Activated CD8-positive, alpha-beta T cell treated with anti-CD3 and anti-CD28 coated beads, Interleukin-2, amount 10 ng/mL, durations not matched to agents 7 days and 5 days (primary cell): ENCODE measurements at regions not wholly inside any gene's neighbourhood (a gene's known extent, or its start where the extent isn't known, plus 50 kb on each side); places are given as distances from the start of the nearest gene placed in this dataset.

Source experiments
- ATAC-seq: fragments of 150-1000 bp; cut with Tn5 transposase; one replicate; pipeline ENCODE4 v1.10.0; 2021; ENCODE audit warnings: moderate library complexity
- CTCF ChIA-PET: fragments of 350-600 bp; sonication (Branson Sonifier 250); formaldehyde crosslinking; loops from one replicate; lab custom pipeline; 2021; ENCODE audit warnings: antibody characterized with exemption; lab: Charles Lee
- POLR2A ChIA-PET: fragments of 350-600 bp; sonication (Branson Sonifier 250); formaldehyde crosslinking; loops from one replicate; lab custom pipeline; 2021; ENCODE audit warnings: antibody characterized with exemption; lab: Charles Lee
- DNase-seq: peaks from one replicate; pipeline ENCODE4 v3.0.0-alpha.2; 2020
- H3K27ac Mint-ChIP-seq: one replicate; pipeline ENCODE4 v1.8.0; 2021; ENCODE audit warnings: mild to moderate bottlenecking, mixed read lengths
- H3K27me3 Mint-ChIP-seq: one replicate; pipeline ENCODE4 v1.8.0; 2021; ENCODE audit warnings: low read depth, mixed read lengths
- H3K36me3 Mint-ChIP-seq: one replicate; pipeline ENCODE4 v1.8.0; 2021; ENCODE audit warnings: low read depth, mixed read lengths
- H3K4me1 Mint-ChIP-seq: one replicate; pipeline ENCODE4 v1.8.0; 2021; ENCODE audit warnings: low read depth, mixed read lengths
- H3K4me3 Mint-ChIP-seq: one replicate; pipeline ENCODE4 v1.8.0; 2021; ENCODE audit warnings: mild to moderate bottlenecking, mixed read lengths
- H3K9me3 Mint-ChIP-seq: one replicate; pipeline ENCODE4 v1.8.0; 2022; ENCODE audit warnings: mixed read lengths; ENCODE audit not compliant: insufficient read depth

GRCh38 chr2:240248721-240249422 is 108.4 kb upstream of the OTOS start:
- ATAC-seq, result no peak
- Mint-ChIP-seq H3K4me1 (no peaks in the 10 kb centered on the region), H3K4me3 (no peak overlapping the region), H3K9me3 (no peaks in the 10 kb centered on the region), H3K36me3 (no peaks in the 10 kb centered on the region), H3K27ac (no peak overlapping the region), H3K27me3 (no peaks in the 10 kb centered on the region)
- ChIA-PET CTCF (no interaction called here), POLR2A (no interaction called here)
- peak; percentile 13 for DNase-seq

GRCh38 chr2:240249423-240250149 is 109.1 kb upstream of the OTOS start:
- DNase-seq, result peak; percentile 13
- CTCF ChIA-PET, result no interaction called here
- ATAC-seq, result no peak

GRCh38 chr2:240250150-240250984 is 109.9 kb upstream of the OTOS start:
- no peak for ATAC-seq
- no peaks in the 10 kb centered on the region for H3K27me3 Mint-ChIP-seq
- peak; percentile 16 for DNase-seq
- ChIA-PET POLR2A (no interaction called here), CTCF (no interaction called here)
- no peaks in the 10 kb centered on the region for H3K9me3 Mint-ChIP-seq
- no peaks in the 10 kb centered on the region for H3K4me1 Mint-ChIP-seq
- no peaks in the 10 kb centered on the region for H3K36me3 Mint-ChIP-seq
- H3K4me3 Mint-ChIP-seq, result no peak overlapping the region
- H3K27ac Mint-ChIP-seq, result no peak overlapping the region

More at GRCh38 chr2:240249423-240250149, 109.1 kb upstream of the OTOS start:
- POLR2A ChIA-PET, result no interaction called here
- Mint-ChIP-seq H3K27me3 (no peaks in the 10 kb centered on the region), H3K4me3 (no peak overlapping the region), H3K36me3 (no peaks in the 10 kb centered on the region), H3K4me1 (no peaks in the 10 kb centered on the region), H3K27ac (no peak overlapping the region), H3K9me3 (no peaks in the 10 kb centered on the region)

- no peak for ATAC-seq
- no peaks in the 10 kb centered on the region for H3K9me3 Mint-ChIP-seq
- no peaks in the 10 kb centered on the region for H3K36me3 Mint-ChIP-seq
- H3K4me3 Mint-ChIP-seq, result no peak overlapping the region
- H3K27me3 Mint-ChIP-seq, result no peaks in the 10 kb centered on the region
- DNase-seq, result peak; percentile 20
- H3K4me1 Mint-ChIP-seq, result no peaks in the 10 kb centered on the region
- H3K27ac Mint-ChIP-seq, result no peak overlapping the region
- ChIA-PET POLR2A (no interaction called here), CTCF (no interaction called here)
These were observed 110.8 kb upstream of the OTOS start for GRCh38 chr2:240250985-240251847.

DNA sequence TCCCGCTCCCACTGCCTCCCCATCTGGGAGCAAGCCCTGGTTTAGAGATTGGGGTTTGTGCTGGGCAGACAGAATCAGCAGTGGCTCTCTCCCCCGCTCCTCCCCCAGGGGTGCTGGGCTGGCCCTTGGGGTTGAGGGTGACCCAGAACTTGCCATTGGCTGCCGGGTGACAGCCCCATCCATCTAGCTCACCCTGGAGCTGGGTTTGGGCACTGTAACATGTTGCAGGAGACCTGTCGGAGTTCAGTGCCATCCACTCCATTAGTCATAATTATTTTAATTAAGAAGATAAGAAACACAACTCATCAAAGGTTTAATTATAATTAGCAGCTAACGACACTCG is 111.4 kb upstream of the OTOS start:
- Mint-ChIP-seq H3K27me3 (no peaks in the 10 kb centered on the region), H3K36me3 (no peaks in the 10 kb centered on the region), H3K4me3 (no peak overlapping the region), H3K4me1 (no peaks in the 10 kb centered on the region), H3K9me3 (no peaks in the 10 kb centered on the region), H3K27ac (no peak overlapping the region)
- no peak for ATAC-seq
- ChIA-PET CTCF (no interaction called here), POLR2A (no interaction called here)
- no peak for DNase-seq

DNA sequence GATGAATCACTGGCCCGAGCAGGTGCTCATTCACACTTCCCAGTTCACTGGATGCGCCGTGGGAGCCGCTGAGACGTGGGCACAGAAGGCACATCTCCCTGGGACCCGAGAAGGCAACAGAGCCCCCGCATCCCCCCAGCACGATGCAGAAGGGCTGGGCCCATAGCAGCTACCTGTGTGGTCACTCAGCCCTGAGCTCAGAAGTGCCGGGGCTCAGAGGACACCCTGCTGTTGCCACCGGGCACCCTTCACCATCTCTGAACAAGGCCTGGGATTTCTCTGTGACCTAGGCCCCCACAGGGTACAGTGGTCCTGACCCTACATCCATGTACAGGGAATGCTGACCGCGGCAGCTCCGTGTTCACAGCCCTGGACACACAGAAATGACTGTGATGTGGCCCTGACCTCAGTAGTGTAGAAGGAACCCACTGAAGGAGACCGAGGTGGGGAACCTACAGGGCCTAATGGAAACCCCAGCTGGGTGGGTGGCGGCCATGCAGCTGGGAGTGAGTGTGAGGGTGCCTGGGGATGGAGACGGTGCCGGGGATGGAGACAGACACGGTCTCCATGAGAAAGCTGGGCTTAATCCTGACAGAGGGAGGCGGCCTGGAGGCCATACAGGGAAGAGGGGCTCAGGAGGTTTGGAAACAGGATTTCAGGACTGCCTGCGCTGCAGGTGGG is 111.9 kb upstream of the OTOS start:
- CTCF ChIA-PET, result no interaction called here
- POLR2A ChIA-PET, result no interaction called here
- no peaks in the 10 kb centered on the region for H3K27me3 Mint-ChIP-seq
- DNase-seq (peak; percentile 13), ATAC-seq (no peak)
- H3K9me3 Mint-ChIP-seq, result no peaks in the 10 kb centered on the region
- H3K27ac Mint-ChIP-seq, result no peak overlapping the region
- H3K4me1 Mint-ChIP-seq, result no peaks in the 10 kb centered on the region
- H3K4me3 Mint-ChIP-seq, result no peak overlapping the region
- H3K36me3 Mint-ChIP-seq, result no peaks in the 10 kb centered on the region

DNA sequence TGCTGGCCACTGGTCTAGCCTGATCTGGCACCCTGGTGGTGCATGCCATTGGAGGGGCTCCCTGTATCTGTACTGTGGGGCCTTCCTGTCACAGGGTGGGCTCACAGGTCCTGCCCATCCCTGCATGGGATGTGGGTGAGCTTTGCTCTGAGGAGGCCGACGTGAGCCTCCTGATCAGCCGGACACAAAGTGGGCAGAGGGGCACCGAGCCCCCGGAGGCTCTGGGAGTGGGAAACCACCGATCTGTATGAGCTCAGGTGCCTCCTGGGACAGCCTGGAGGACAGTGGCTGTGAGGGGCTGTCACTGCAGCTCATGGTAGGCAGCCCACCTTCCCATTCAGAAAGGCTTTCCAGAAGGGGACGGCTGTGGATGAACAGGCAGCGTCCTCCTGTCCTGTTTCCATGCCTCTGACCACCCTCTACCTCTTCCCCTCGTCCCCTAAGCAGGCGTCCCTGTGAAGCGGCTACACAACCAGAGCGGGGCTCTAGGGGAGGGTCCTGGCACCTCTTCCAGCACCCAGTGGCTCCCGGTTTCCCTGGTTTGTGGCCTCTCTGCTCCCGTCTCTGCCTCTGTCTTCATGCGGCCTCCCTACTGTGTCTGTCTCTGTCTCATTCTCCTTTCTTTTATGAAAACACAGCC is 112.5 kb upstream of the OTOS start:
- POLR2A ChIA-PET, result no interaction called here
- H3K4me1 Mint-ChIP-seq, result no peaks in the 10 kb centered on the region
- ATAC-seq (no peak), DNase-seq (peak; percentile 14)
- no peak overlapping the region for H3K4me3 Mint-ChIP-seq
- H3K27ac Mint-ChIP-seq, result no peak overlapping the region
- no peaks in the 10 kb centered on the region for H3K36me3 Mint-ChIP-seq
- no peaks in the 10 kb centered on the region for H3K9me3 Mint-ChIP-seq
- H3K27me3 Mint-ChIP-seq, result no peaks in the 10 kb centered on the region
- CTCF ChIA-PET, result no interaction called here

GRCh38 chr2:240253583-240254145 is 113.2 kb upstream of the OTOS start:
- POLR2A ChIA-PET, result interaction anchor here (0.7 kb wide), 1 partner anchor 94 kb away, joined by 3 read pairs; no protein-coding TSS in a partner anchor
- Mint-ChIP-seq H3K27me3 (no peaks in the 10 kb centered on the region), H3K4me3 (no peak overlapping the region), H3K9me3 (no peaks in the 10 kb centered on the region), H3K36me3 (no peaks in the 10 kb centered on the region), H3K27ac (no peak overlapping the region), H3K4me1 (no peaks in the 10 kb centered on the region)
- DNase-seq (peak; percentile 14), ATAC-seq (no peak)
- CTCF ChIA-PET, result no interaction called here

DNA sequence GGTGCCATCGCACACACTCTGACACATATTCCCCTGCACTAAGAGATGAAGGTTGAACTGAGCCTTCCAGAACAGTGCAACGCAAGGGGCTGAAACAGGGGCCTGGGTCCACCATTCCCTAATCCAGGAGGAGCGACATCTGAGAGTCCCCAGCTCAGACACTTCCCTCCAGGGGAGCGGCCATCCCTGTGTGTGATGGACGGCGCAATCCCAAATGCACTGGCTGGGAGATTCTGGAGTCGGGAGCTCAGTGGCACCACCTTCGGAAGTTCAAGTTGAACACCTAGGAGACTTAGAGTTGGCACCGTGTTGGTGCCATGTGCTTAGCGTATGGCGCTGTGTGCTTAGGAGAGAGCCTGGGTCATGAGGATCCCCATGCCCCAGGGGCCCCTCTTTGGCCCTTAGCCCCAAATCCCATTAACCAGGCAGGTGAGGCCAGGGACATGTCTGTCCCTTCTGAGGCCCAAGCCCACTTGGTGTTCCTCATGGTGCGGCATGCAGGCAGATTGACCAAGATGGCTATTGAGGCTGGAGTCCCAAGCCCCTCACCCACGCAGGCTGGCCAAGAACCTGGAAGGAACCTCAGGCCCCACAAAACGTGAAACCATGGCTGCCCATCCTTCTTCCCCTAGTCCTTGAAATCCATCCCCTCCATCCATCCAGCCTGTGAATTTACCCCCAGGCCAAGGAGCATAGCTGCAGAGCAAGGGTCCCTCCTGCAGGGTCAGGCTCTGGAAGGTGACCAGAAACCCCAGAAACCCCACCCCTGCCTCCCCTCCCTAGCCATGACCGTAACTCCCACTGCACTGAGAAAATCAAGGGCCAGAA is 114.1 kb upstream of the OTOS start:
- no peaks in the 10 kb centered on the region for H3K27me3 Mint-ChIP-seq
- no peak overlapping the region for H3K27ac Mint-ChIP-seq
- CTCF ChIA-PET, result no interaction called here
- H3K4me1 Mint-ChIP-seq, result no peaks in the 10 kb centered on the region
- POLR2A ChIA-PET, result no interaction called here
- peak; percentile 7 for DNase-seq
- no peaks in the 10 kb centered on the region for H3K36me3 Mint-ChIP-seq
- no peak overlapping the region for H3K4me3 Mint-ChIP-seq
- no peak for ATAC-seq
- no peaks in the 10 kb centered on the region for H3K9me3 Mint-ChIP-seq

DNA sequence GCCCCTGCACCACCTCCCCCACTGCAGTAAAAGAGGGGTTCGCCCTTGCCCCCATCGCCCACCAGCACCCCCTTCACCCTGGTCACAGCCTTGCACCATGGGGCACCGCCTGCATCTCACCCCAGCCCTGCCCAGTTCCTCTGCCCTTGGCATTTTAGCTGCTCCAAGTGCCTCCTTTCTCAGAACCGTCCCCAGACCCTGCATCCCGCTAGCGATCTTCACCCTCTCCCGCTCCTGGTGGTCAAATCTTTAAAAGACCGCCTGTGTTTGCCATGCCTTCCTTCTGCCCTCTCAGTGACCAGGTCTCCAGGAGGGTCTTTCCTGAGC is 114.7 kb upstream of the OTOS start:
- DNase-seq (peak; percentile 6), ATAC-seq (no peak)
- H3K36me3 Mint-ChIP-seq, result no peaks in the 10 kb centered on the region
- H3K9me3 Mint-ChIP-seq, result no peaks in the 10 kb centered on the region
- POLR2A ChIA-PET, result interaction anchor here (0.6 kb wide), 1 partner anchor 676 kb away, joined by 3 read pairs; no protein-coding TSS in a partner anchor
- no peaks in the 10 kb centered on the region for H3K4me1 Mint-ChIP-seq
- CTCF ChIA-PET, result no interaction called here
- H3K27ac Mint-ChIP-seq, result no peak overlapping the region
- no peak overlapping the region for H3K4me3 Mint-ChIP-seq
- no peaks in the 10 kb centered on the region for H3K27me3 Mint-ChIP-seq
